ENCODE measurements at regions not wholly inside any gene's neighbourhood (a gene's known extent, or its start where the extent isn't known, plus 50 kb on each side); places are given as distances from the start of the nearest gene placed in this dataset.

GRCh38 chr12:63362791-63363190 is 211.8 kb upstream of the AVPR1A start:
- TF ChIP-seq POLR2A (IDR thresholded peaks at IDR 0.05; ENCODE audit: low read length): no peak
- TF ChIP-seq GATA1 (IDR thresholded peaks at IDR 0.05; ENCODE audit: low read depth, low read length): no peak

Measured in erythroblast (primary cell).